Progenitor cell of endocrine pancreas (in vitro differentiated cells): ENCODE measurements at regions not wholly inside any gene's neighbourhood (a gene's known extent, or its start where the extent isn't known, plus 50 kb on each side); places are given as distances from the start of the nearest gene placed in this dataset.
A peak's percentile ranks its signal among the peaks of the same experiment; 100 is the strongest.

Experiments
- DNase-seq: peaks from one replicate; pipeline ENCODE4 v3.0.0; 2021; ENCODE audit warnings: low spot score; ENCODE audit not compliant: unreplicated experiment
- H3K27ac Mint-ChIP-seq: 2 replicates; pipeline ENCODE4 v1.8.0; 2021; ENCODE audit warnings: mild to moderate bottlenecking, moderate library complexity, mixed read lengths
- H3K27me3 Mint-ChIP-seq: 2 replicates; pipeline ENCODE4 v1.8.0; 2021; ENCODE audit warnings: mixed read lengths
- H3K36me3 Mint-ChIP-seq: 2 replicates; pipeline ENCODE4 v1.8.0; 2022; ENCODE audit warnings: mixed read lengths; ENCODE audit not compliant: insufficient read depth
- H3K4me1 Mint-ChIP-seq: 2 replicates; pipeline ENCODE4 v1.8.0; 2021; ENCODE audit warnings: low read depth, mixed read lengths
- H3K4me3 Mint-ChIP-seq: 2 replicates; pipeline ENCODE4 v1.8.0; 2021; ENCODE audit warnings: low read depth, mild to moderate bottlenecking, moderate library complexity, mixed read lengths
- H3K9me3 Mint-ChIP-seq: 2 replicates; pipeline ENCODE4 v1.8.0; 2021; ENCODE audit warnings: low read depth, mixed read lengths
- CTCF ChIP-seq: fragments of 200-600 bp; sonication (generic); IDR thresholded peaks from one replicate; pipeline ENCODE4 v1.5.0; 2021; ENCODE audit warnings: antibody characterized with exemption, mild to moderate bottlenecking; ENCODE audit not compliant: unreplicated experiment

- no peak for TF ChIP-seq CTCF
These were observed 64.1 kb upstream of the GNG12 start for GRCh38 chr1:67897270-67897949.

GRCh38 chr1:67896826-67897225, 63.6 kb upstream of the GNG12 start:
- no peaks in the 10 kb centered on the region for H3K27me3 Mint-ChIP-seq
- no peak overlapping the region for H3K4me3 Mint-ChIP-seq

More at GRCh38 chr1:67897270-67897949, 64.1 kb upstream of the GNG12 start:
- Mint-ChIP-seq H3K36me3 (peaks cover 3% of the 10 kb centered on the region), H3K4me1 (peaks cover 24% of the 10 kb centered on the region), H3K9me3 (peaks cover 17% of the 10 kb centered on the region), H3K4me3 (no peak overlapping the region), H3K27ac (peak overlapping the region; percentile 47), H3K27me3 (no peaks in the 10 kb centered on the region)
- DNase-seq = no peak

GRCh38 chr1:67894981-67895735, 61.9 kb upstream of the GNG12 start:
- no peaks in the 10 kb centered on the region for H3K27me3 Mint-ChIP-seq
- DNase-seq = no peak
- peaks cover 3% of the 10 kb centered on the region for H3K36me3 Mint-ChIP-seq
- H3K4me1 Mint-ChIP-seq = peaks cover 24% of the 10 kb centered on the region
- peaks cover 9% of the 10 kb centered on the region for H3K9me3 Mint-ChIP-seq
- no peak overlapping the region for H3K27ac Mint-ChIP-seq
- no peak overlapping the region for H3K4me3 Mint-ChIP-seq
- TF ChIP-seq CTCF = no peak

More at GRCh38 chr1:67896826-67897225, 63.6 kb upstream of the GNG12 start:
- peak overlapping the region; percentile 73 for H3K27ac Mint-ChIP-seq
- no peak for TF ChIP-seq CTCF
- no peak for DNase-seq
- H3K9me3 Mint-ChIP-seq = peaks cover 13% of the 10 kb centered on the region
- H3K36me3 Mint-ChIP-seq = peaks cover 3% of the 10 kb centered on the region
- peaks cover 24% of the 10 kb centered on the region for H3K4me1 Mint-ChIP-seq

DNA sequence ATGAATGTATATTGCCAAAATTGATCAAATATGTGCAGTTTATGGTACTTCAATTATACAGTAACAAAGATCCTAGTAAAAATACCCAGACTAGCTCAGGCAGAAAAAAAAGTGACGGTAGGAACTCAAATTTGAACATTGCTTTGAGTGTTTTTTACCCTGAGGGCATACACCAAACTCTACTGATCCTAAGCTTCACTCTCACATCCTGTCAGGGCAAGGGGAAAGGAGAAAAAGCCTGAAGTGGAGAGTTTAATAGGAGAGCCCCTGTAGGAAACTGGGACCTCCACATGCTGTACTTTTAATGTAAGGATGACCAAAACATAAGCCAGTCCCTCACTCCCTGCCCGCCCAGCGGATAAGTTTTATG, 59.8 kb upstream of the GNG12 start:
- Mint-ChIP-seq H3K36me3 (no peaks in the 10 kb centered on the region), H3K4me1 (peaks cover 25% of the 10 kb centered on the region), H3K27me3 (peaks cover 3% of the 10 kb centered on the region), H3K4me3 (no peak overlapping the region), H3K27ac (no peak overlapping the region), H3K9me3 (no peaks in the 10 kb centered on the region)
- TF ChIP-seq CTCF = no peak
- DNase-seq = no peak

GRCh38 chr1:67892476-67893125, 59.3 kb upstream of the GNG12 start:
- H3K4me3 Mint-ChIP-seq = no peak overlapping the region
- DNase-seq = no peak
- no peaks in the 10 kb centered on the region for H3K9me3 Mint-ChIP-seq
- peaks cover 20% of the 10 kb centered on the region for H3K4me1 Mint-ChIP-seq
- no peak for TF ChIP-seq CTCF
- peaks cover 3% of the 10 kb centered on the region for H3K27me3 Mint-ChIP-seq
- H3K36me3 Mint-ChIP-seq = no peaks in the 10 kb centered on the region
- no peak overlapping the region for H3K27ac Mint-ChIP-seq
